Lung microvascular endothelial cell (primary cell): ENCODE measurements at regions not wholly inside any gene's neighbourhood (a gene's known extent, or its start where the extent isn't known, plus 50 kb on each side); places are given as distances from the start of the nearest gene placed in this dataset.
A peak's percentile ranks its signal among the peaks of the same experiment; 100 is the strongest.

ENCODE experiments used
- DNase-seq, 2 donors: peaks; one replicate each; pipeline versions ENCODE4 v3.0.0 to v3.0.0-alpha.2; 2010; ENCODE audit warnings: low read depth in 2 of 2

- DNase-seq: no peak
Measured at GRCh38 chr12:77409551-77409950, 344.2 kb upstream of the E2F7 start.

- DNase-seq: no peak
Measured at GRCh38 chr12:77407931-77408330, 342.6 kb upstream of the E2F7 start.

GRCh38 chr12:77406219-77406905, 341.0 kb upstream of the E2F7 start:
- no peak for DNase-seq

- DNase-seq: peak; percentile 1 to 11
Measured at GRCh38 chr12:77402716-77403115, 337.3 kb upstream of the E2F7 start.

GRCh38 chr12:77401770-77402081, 336.4 kb upstream of the E2F7 start:
- DNase-seq: no peak

- DNase-seq: no peak
Measured at GRCh38 chr12:77401064-77401769, 335.8 kb upstream of the E2F7 start.

- no peak for DNase-seq
Measured at GRCh38 chr12:77392467-77393088, 327.2 kb upstream of the E2F7 start.

GRCh38 chr12:77388445-77389265, 323.3 kb upstream of the E2F7 start:
- no peak for DNase-seq

GRCh38 chr12:77387671-77388070, 322.3 kb upstream of the E2F7 start:
- no peak for DNase-seq

- no peak for DNase-seq
Measured at GRCh38 chr12:77387214-77387613, 321.8 kb upstream of the E2F7 start.

GRCh38 chr12:77384941-77385340, 319.6 kb upstream of the E2F7 start:
- DNase-seq: peak in 1 of 2 donors; percentile 4

- DNase-seq: no peak
Measured at GRCh38 chr12:77382096-77382742, 316.9 kb upstream of the E2F7 start.

- DNase-seq: no peak
Measured at GRCh38 chr12:77377622-77378021, 312.3 kb upstream of the E2F7 start.

- no peak for DNase-seq
Measured at GRCh38 chr12:77377116-77377515, 311.7 kb upstream of the E2F7 start.

GRCh38 chr12:77374673-77375072, 309.3 kb upstream of the E2F7 start:
- no peak for DNase-seq

GRCh38 chr12:77372494-77372893, 307.1 kb upstream of the E2F7 start:
- no peak for DNase-seq

GRCh38 chr12:77372026-77372425, 306.7 kb upstream of the E2F7 start:
- no peak for DNase-seq

- DNase-seq: no peak
Measured at GRCh38 chr12:77368379-77368778, 303.0 kb upstream of the E2F7 start.

- no peak for DNase-seq
Measured at GRCh38 chr12:77366616-77367015, 301.2 kb upstream of the E2F7 start.

GRCh38 chr12:77364400-77364799, 299.0 kb upstream of the E2F7 start:
- DNase-seq: no peak

GRCh38 chr12:77362509-77363210, 297.3 kb upstream of the E2F7 start:
- no peak for DNase-seq
